Natural killer cell (primary cell): ENCODE measurements at regions not wholly inside any gene's neighbourhood (a gene's known extent, or its start where the extent isn't known, plus 50 kb on each side); places are given as distances from the start of the nearest gene placed in this dataset.

Source experiments
- ATAC-seq, 3 donors: fragments of 150-1000 bp in 2 of 3; fragments of 200-7000 bp in 1 of 3; cut with Tn5 transposase; 1 replicate in 1 of 3; 2 replicates in 2 of 3; pipeline ENCODE4 v1.10.0; 2021; ENCODE audit warnings: mild to moderate bottlenecking in 2 of 3, moderate library complexity in 2 of 3
- DNase-seq, 2 donors: peaks; one replicate each; pipeline versions ENCODE4 v3.0.0 to v3.0.0-alpha.2; 2013 to 2021; ENCODE audit warnings: mixed read lengths in 1 of 2
- H3K27ac ChIP-seq: one replicate; pipeline ENCODE4 v1.5.1; 2013; ENCODE audit warnings: mild to moderate bottlenecking, low read length
- H3K27me3 ChIP-seq: one replicate; pipeline ENCODE4 v1.6.1; 2013; ENCODE audit warnings: low read length; ENCODE audit not compliant: control insufficient read depth, insufficient read depth
- H3K36me3 ChIP-seq: one replicate; pipeline ENCODE4 v1.6.1; 2013; ENCODE audit warnings: low read length; ENCODE audit not compliant: control insufficient read depth, insufficient read depth
- H3K4me1 ChIP-seq: one replicate; pipeline ENCODE4 v1.6.1; 2013; ENCODE audit warnings: low read length; ENCODE audit not compliant: control insufficient read depth, insufficient read depth
- H3K4me3 ChIP-seq: one replicate; pipeline ENCODE4 v1.5.1; 2013; ENCODE audit warnings: low read length
- H3K9me3 ChIP-seq: one replicate; pipeline ENCODE4 v1.6.1; 2013; ENCODE audit warnings: low read length; ENCODE audit not compliant: control insufficient read depth, insufficient read depth
- H3K27ac Mint-ChIP-seq, 2 donors: one replicate each; pipeline ENCODE4 v1.8.0; 2022; ENCODE audit warnings: mild to moderate bottlenecking in 2 of 2, mixed read lengths in 2 of 2, moderate library complexity in 1 of 2
- H3K27me3 Mint-ChIP-seq, 2 donors: one replicate each; pipeline ENCODE4 v1.8.0; 2022; ENCODE audit warnings: low read depth in 2 of 2, mixed read lengths in 2 of 2
- H3K36me3 Mint-ChIP-seq: one replicate; pipeline ENCODE4 v1.8.0; 2022; ENCODE audit warnings: mixed read lengths
- H3K4me1 Mint-ChIP-seq, 2 donors: one replicate each; pipeline ENCODE4 v1.8.0; 2022; ENCODE audit warnings: mixed read lengths in 2 of 2
- H3K4me3 Mint-ChIP-seq: one replicate; pipeline ENCODE4 v1.8.0; 2022; ENCODE audit warnings: mild to moderate bottlenecking, moderate library complexity, mixed read lengths
- H3K9me3 Mint-ChIP-seq, 2 donors: one replicate each; pipeline ENCODE4 v1.8.0; 2022; ENCODE audit warnings: mixed read lengths in 2 of 2
- CTCF ChIP-seq: fragments of 200-600 bp; IDR thresholded peaks from one replicate; pipeline ENCODE4 v1.8.0; 2022; ENCODE audit warnings: antibody characterized with exemption
- WGBS: methylation state at CpG from one replicate; pipeline ENCODE4 v1.1.7; 2013; ENCODE audit warnings: missing lambda C conversion rate; ENCODE audit not compliant: insufficient coverage; 5-methylcytosine and 5-hydroxymethylcytosine counted together
- intact Hi-C: fragments of 100-400 bp; cut with micrococcal nuclease; formaldehyde crosslinking; loops from one replicate; pipeline ENCODE4 v1.14.2; 2022

- no peak for DNase-seq
- H3K4me1 ChIP-seq, result no peaks in the 10 kb centered on the region
- H3K36me3 ChIP-seq, result no peaks in the 10 kb centered on the region
- ATAC-seq, result no peak
- 85% methylated on average over 6 of the region's 7 CpGs for WGBS
- no peak overlapping the region for H3K27ac ChIP-seq
- H3K4me1 Mint-ChIP-seq, result no peaks in the 10 kb centered on the region
- peaks cover 0 to 8% of the 10 kb centered on the region in 2 donors for H3K27me3 Mint-ChIP-seq
- TF ChIP-seq CTCF, result no peak
- no peak overlapping the region for H3K4me3 ChIP-seq
- no peaks in the 10 kb centered on the region for H3K27me3 ChIP-seq
- H3K9me3 Mint-ChIP-seq, result no peaks in the 10 kb centered on the region
- H3K4me3 Mint-ChIP-seq, result no peak overlapping the region
- intact Hi-C loops, result no loop called here
- H3K27ac Mint-ChIP-seq, result no peak overlapping the region
- H3K9me3 ChIP-seq, result no peaks in the 10 kb centered on the region
- no peaks in the 10 kb centered on the region for H3K36me3 Mint-ChIP-seq
Observed at GRCh38 chr12:131192951-131193350, 239.2 kb downstream of the ADGRD1 start.

- H3K36me3 Mint-ChIP-seq, result no peaks in the 10 kb centered on the region
- Histone ChIP-seq H3K4me1 (no peaks in the 10 kb centered on the region), H3K36me3 (no peaks in the 10 kb centered on the region), H3K27ac (no peak overlapping the region), H3K27me3 (no peaks in the 10 kb centered on the region), H3K9me3 (no peaks in the 10 kb centered on the region), H3K4me3 (no peak overlapping the region)
- no peak overlapping the region for H3K4me3 Mint-ChIP-seq
- intact Hi-C loops, result no loop called here
- H3K27ac Mint-ChIP-seq, result no peak overlapping the region
- H3K9me3 Mint-ChIP-seq, result no peaks in the 10 kb centered on the region
- DNase-seq, result no peak
- H3K27me3 Mint-ChIP-seq, result peaks cover 0 to 8% of the 10 kb centered on the region in 2 donors
- WGBS, result 79% methylated on average over 5 of the region's 5 CpGs
- TF ChIP-seq CTCF, result no peak
- no peak for ATAC-seq
- H3K4me1 Mint-ChIP-seq, result no peaks in the 10 kb centered on the region
Observed at GRCh38 chr12:131194166-131194565, 240.5 kb downstream of the ADGRD1 start.

- H3K4me3 Mint-ChIP-seq, result no peak overlapping the region
- no peaks in the 10 kb centered on the region for H3K9me3 Mint-ChIP-seq
- ATAC-seq (no peak), DNase-seq (no peak)
- Histone ChIP-seq H3K27me3 (no peaks in the 10 kb centered on the region), H3K4me3 (no peak overlapping the region), H3K4me1 (no peaks in the 10 kb centered on the region), H3K9me3 (no peaks in the 10 kb centered on the region), H3K27ac (no peak overlapping the region), H3K36me3 (no peaks in the 10 kb centered on the region)
- intact Hi-C loops, result no loop called here
- no peaks in the 10 kb centered on the region for H3K36me3 Mint-ChIP-seq
- H3K27ac Mint-ChIP-seq, result no peak overlapping the region
- no peaks in the 10 kb centered on the region for H3K4me1 Mint-ChIP-seq
- peaks cover 0 to 8% of the 10 kb centered on the region in 2 donors for H3K27me3 Mint-ChIP-seq
- TF ChIP-seq CTCF, result no peak
- WGBS, result 94% methylated on average over 9 of the region's 9 CpGs
Observed at GRCh38 chr12:131195796-131196195, 242.1 kb downstream of the ADGRD1 start.

- Mint-ChIP-seq H3K4me1 (no peaks in the 10 kb centered on the region), H3K27me3 (peaks cover 0 to 8% of the 10 kb centered on the region in 2 donors), H3K36me3 (no peaks in the 10 kb centered on the region), H3K4me3 (no peak overlapping the region), H3K9me3 (no peaks in the 10 kb centered on the region), H3K27ac (no peak overlapping the region)
- no peaks in the 10 kb centered on the region for H3K9me3 ChIP-seq
- H3K4me1 ChIP-seq, result no peaks in the 10 kb centered on the region
- no peak overlapping the region for H3K27ac ChIP-seq
- intact Hi-C loops, result no loop called here
- no peaks in the 10 kb centered on the region for H3K27me3 ChIP-seq
- no peak for ATAC-seq
- WGBS, result 85% methylated on average over 4 of the region's 4 CpGs
- TF ChIP-seq CTCF, result no peak
- no peak overlapping the region for H3K4me3 ChIP-seq
- no peaks in the 10 kb centered on the region for H3K36me3 ChIP-seq
- DNase-seq, result no peak
Observed at GRCh38 chr12:131196220-131196619, 242.5 kb downstream of the ADGRD1 start.
